Vagina (tissue), 2 donors: ENCODE measurements at regions not wholly inside any gene's neighbourhood (a gene's known extent, or its start where the extent isn't known, plus 50 kb on each side); places are given as distances from the start of the nearest gene placed in this dataset.

Experiments used
- DNase-seq, 2 donors: peaks; one replicate each; pipeline ENCODE4 v3.0.0-alpha.2; 2017; ENCODE audit errors: extremely low spot score in 2 of 2
- H3K27ac ChIP-seq: fragments of 200-600 bp; sonication (generic); one replicate; pipeline ENCODE4 v1.5.1; 2019
- H3K27me3 ChIP-seq: fragments of 200-600 bp; sonication (generic); one replicate; pipeline ENCODE4 v1.5.1; 2019
- H3K36me3 ChIP-seq, 2 donors: fragments of 200-600 bp; sonication (generic); one replicate each; pipeline ENCODE4 v1.5.1; 2017 to 2019
- H3K4me1 ChIP-seq: fragments of 200-600 bp; sonication (generic); one replicate; pipeline ENCODE4 v1.5.1; 2019
- H3K4me3 ChIP-seq, 2 donors: fragments of 200-600 bp; sonication (generic); 1 replicate in 1 of 2; 2 replicates in 1 of 2; pipeline ENCODE4 v1.5.1; 2016 to 2019
- H3K9me3 ChIP-seq: fragments of 200-600 bp; sonication (generic); one replicate; pipeline ENCODE4 v1.5.1; 2019
- POLR2A ChIP-seq, 2 donors: fragments of 450-650 bp; IDR thresholded peaks; one replicate each; pipeline ENCODE4 v1.6.1; 2017; ENCODE audit warnings: antibody characterized with exemption in 2 of 2, mild to moderate bottlenecking in 2 of 2, moderate library complexity in 2 of 2
- POLR2AphosphoS5 ChIP-seq, 2 donors: sonication (generic); formaldehyde crosslinking; IDR thresholded peaks; one replicate each; pipeline ENCODE4 v1.9.0; 2017; ENCODE audit warnings: antibody characterized with exemption in 2 of 2, mild to moderate bottlenecking in 2 of 2, low read depth in 1 of 2; ENCODE audit not compliant: insufficient read depth in 1 of 2
- intact Hi-C: fragments of 100-400 bp; cut with DNase I; formaldehyde crosslinking; loops from one replicate; pipeline ENCODE4 v1.15.1; 2023
- TF ChIP-seq, protein P1 (sequence below), 3 experiments: fragments of 450-650 bp in 2 of 3; fragments of 200-600 bp in 1 of 3; sonication (generic) in 1 of 3; IDR thresholded peaks; one replicate each; pipeline ENCODE4 v1.5.1; 2017 to 2019; ENCODE audit warnings: antibody characterized with exemption in 3 of 3, mild to moderate bottlenecking in 2 of 3, moderate library complexity in 2 of 3

DNA sequence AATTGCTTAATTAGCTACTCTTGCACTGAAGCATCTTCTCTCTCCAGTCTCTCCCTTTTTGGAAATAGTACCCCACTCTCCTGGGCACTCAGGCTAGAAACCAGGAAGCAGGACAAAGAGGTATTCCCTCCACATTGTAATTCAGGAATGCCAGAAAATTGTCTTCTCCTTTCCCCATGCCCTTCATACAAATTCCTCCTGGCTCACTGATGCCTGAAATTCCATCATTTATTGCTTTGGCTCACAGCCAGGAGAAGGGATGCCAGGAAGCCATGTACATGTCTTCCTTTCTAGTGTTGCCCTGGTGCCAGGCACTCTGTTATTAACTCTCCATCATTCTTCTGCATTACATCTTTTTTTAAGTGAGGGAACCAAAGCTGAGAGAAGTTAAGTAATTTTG, 716.5 kb upstream of the C9orf72 start:
- Histone ChIP-seq H3K27ac (no peak overlapping the region), H3K4me3 (no peak overlapping the region), H3K36me3 (no peaks in the 10 kb centered on the region), H3K27me3 (no peaks in the 10 kb centered on the region), H3K4me1 (no peaks in the 10 kb centered on the region), H3K9me3 (no peaks in the 10 kb centered on the region)
- DNase-seq, result no peak
- TF ChIP-seq, protein P1, sequence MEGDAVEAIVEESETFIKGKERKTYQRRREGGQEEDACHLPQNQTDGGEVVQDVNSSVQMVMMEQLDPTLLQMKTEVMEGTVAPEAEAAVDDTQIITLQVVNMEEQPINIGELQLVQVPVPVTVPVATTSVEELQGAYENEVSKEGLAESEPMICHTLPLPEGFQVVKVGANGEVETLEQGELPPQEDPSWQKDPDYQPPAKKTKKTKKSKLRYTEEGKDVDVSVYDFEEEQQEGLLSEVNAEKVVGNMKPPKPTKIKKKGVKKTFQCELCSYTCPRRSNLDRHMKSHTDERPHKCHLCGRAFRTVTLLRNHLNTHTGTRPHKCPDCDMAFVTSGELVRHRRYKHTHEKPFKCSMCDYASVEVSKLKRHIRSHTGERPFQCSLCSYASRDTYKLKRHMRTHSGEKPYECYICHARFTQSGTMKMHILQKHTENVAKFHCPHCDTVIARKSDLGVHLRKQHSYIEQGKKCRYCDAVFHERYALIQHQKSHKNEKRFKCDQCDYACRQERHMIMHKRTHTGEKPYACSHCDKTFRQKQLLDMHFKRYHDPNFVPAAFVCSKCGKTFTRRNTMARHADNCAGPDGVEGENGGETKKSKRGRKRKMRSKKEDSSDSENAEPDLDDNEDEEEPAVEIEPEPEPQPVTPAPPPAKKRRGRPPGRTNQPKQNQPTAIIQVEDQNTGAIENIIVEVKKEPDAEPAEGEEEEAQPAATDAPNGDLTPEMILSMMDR (IDR thresholded peaks at IDR 0.05), result no peak
- no peak for TF ChIP-seq POLR2A (IDR thresholded peaks at IDR 0.05)
- TF ChIP-seq POLR2AphosphoS5 (IDR thresholded peaks at IDR 0.05; ENCODE audit: insufficient read depth in 1 of 2, low read depth in 1 of 2), result no peak
- intact Hi-C loops, result loop anchor here (10.0 kb wide), 1 partner anchor 195 kb away; no protein-coding TSS in a partner anchor

DNA sequence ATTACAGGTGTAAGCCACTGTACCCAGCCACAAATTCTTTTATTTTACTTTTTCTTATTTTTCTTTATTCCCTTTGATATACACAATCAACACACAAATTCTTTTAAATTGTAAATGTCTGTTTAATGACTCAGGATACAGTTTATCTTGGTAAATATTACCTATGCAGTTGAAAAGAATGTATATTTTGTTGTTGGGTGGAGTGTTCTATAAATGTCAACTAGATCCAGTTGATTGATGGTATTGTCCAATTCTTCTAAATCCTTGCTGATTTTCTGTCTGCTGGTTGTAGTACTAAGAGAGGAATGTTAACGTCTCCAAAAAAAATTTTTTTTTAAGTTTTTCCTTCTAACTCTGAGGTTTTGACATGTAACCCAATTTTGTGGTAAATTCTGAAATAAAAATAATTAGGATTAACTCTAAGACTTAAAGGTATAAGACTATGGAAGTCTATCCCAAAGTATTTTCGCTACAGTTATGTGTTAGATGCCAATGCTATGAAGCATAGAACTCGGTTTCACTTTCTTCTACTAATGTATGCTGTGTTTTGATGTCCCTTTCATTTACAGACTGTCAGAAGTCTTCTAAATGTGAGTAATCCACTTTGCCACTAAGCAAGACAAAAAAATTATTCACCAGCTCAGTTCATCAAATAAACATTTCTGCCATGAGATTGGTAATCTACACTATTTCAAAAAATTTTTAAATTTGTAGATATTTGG, 720.2 kb upstream of the C9orf72 start:
- intact Hi-C loops, result no loop called here
- no peaks in the 10 kb centered on the region for H3K27me3 ChIP-seq

DNA sequence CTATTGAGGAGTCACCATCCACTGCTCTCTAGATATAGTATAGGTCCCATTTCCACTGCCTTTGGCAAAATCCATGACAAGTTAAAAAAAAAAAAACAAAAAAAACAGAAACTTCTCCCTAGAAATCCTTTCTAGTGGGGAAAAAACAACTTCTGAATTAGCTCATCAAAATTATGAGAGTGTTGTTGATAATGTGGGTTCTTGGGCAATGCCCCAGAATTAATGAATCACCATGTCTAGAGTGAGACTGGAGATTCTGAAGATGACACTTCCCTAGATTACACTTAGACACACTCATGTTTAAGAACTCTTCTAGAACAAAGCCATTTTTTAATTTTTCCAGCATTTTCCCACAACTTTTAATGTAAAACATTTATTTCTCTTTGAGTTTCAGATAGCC, 728.0 kb upstream of the C9orf72 start:
- Histone ChIP-seq H3K4me3 (no peak overlapping the region), H3K27me3 (no peaks in the 10 kb centered on the region), H3K36me3 (no peaks in the 10 kb centered on the region), H3K9me3 (no peaks in the 10 kb centered on the region), H3K4me1 (no peaks in the 10 kb centered on the region), H3K27ac (no peak overlapping the region)
- intact Hi-C loops, result no loop called here
- no peak for DNase-seq
- TF ChIP-seq POLR2A (IDR thresholded peaks at IDR 0.05) (no peak), POLR2AphosphoS5 (IDR thresholded peaks at IDR 0.05; ENCODE audit: insufficient read depth in 1 of 2, low read depth in 1 of 2) (no peak)
- TF ChIP-seq, protein P1 (IDR thresholded peaks at IDR 0.05), result no peak

More for the DNA sequence above, 720.2 kb upstream of the C9orf72 start:
- no peaks in the 10 kb centered on the region for H3K4me1 ChIP-seq
- no peak for DNase-seq
- H3K27ac ChIP-seq, result no peak overlapping the region
- H3K4me3 ChIP-seq, result no peak overlapping the region
- no peaks in the 10 kb centered on the region for H3K36me3 ChIP-seq
- no peak for TF ChIP-seq POLR2A (IDR thresholded peaks at IDR 0.05)
- TF ChIP-seq, protein P1 (IDR thresholded peaks at IDR 0.05), result no peak
- no peak for TF ChIP-seq POLR2AphosphoS5 (IDR thresholded peaks at IDR 0.05; ENCODE audit: insufficient read depth in 1 of 2, low read depth in 1 of 2)
- H3K9me3 ChIP-seq, result no peaks in the 10 kb centered on the region

DNA sequence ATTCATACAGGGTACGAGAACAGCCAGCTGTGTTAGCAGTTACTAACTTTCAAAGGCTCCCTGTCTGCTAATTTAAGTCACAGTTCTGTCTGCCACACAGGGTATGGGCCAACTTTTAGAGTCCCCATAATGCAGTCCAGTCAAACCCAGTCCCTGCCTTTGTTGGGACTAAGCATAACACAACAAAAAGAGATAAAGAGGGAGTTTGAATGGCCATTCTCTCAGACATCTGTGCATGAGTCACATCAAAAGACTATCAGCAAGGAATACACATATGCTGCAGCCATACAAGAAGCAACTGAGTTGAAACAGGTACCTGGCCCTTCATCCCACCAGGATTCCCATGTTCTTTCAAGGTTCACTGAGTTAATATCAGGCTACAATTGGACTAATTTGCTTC, 744.5 kb upstream of the C9orf72 start:
- intact Hi-C loops, result no loop called here
- Histone ChIP-seq H3K27ac (no peak overlapping the region), H3K4me3 (no peak overlapping the region), H3K9me3 (no peaks in the 10 kb centered on the region), H3K4me1 (no peaks in the 10 kb centered on the region), H3K36me3 (no peaks in the 10 kb centered on the region), H3K27me3 (no peaks in the 10 kb centered on the region)
- DNase-seq, result no peak
- TF ChIP-seq POLR2AphosphoS5 (IDR thresholded peaks at IDR 0.05; ENCODE audit: insufficient read depth in 1 of 2, low read depth in 1 of 2) (no peak), POLR2A (IDR thresholded peaks at IDR 0.05) (no peak)
- TF ChIP-seq, protein P1 (IDR thresholded peaks at IDR 0.05), result no peak

DNA sequence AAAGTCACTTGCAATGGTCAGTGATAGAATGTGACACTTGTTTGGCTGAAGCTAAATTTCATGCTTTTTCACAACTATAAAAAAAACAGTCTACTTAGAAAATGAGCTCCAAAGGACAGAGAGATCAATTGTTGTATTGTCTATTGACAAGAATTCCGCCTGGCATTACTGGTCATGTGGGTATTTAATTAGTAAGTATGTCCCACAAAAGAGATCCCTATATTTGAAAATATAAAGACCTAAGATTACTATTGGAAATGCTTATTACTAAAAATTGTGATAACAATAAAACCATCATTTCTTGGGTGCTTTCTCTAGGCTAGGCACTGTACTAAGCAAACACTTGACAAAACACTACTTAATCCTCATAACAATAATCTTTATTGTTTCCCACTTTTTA, 745.2 kb upstream of the C9orf72 start:
- no peak overlapping the region for H3K27ac ChIP-seq
- no peaks in the 10 kb centered on the region for H3K4me1 ChIP-seq
- DNase-seq, result no peak
- no peaks in the 10 kb centered on the region for H3K27me3 ChIP-seq
- no peaks in the 10 kb centered on the region for H3K36me3 ChIP-seq
- TF ChIP-seq POLR2A (IDR thresholded peaks at IDR 0.05) (no peak), POLR2AphosphoS5 (IDR thresholded peaks at IDR 0.05; ENCODE audit: insufficient read depth in 1 of 2, low read depth in 1 of 2) (no peak)
- TF ChIP-seq, protein P1 (IDR thresholded peaks at IDR 0.05), result no peak
- no peaks in the 10 kb centered on the region for H3K9me3 ChIP-seq
- intact Hi-C loops, result no loop called here
- H3K4me3 ChIP-seq, result no peak overlapping the region
